Vagina (tissue), 2 donors: ENCODE measurements at regions not wholly inside any gene's neighbourhood (a gene's known extent, or its start where the extent isn't known, plus 50 kb on each side); places are given as distances from the start of the nearest gene placed in this dataset.

ENCODE experiments used
- POLR2A ChIP-seq, 2 donors: fragments of 450-650 bp; IDR thresholded peaks; one replicate each; pipeline ENCODE4 v1.6.1; 2017; ENCODE audit warnings: antibody characterized with exemption in 2 of 2, mild to moderate bottlenecking in 2 of 2, moderate library complexity in 2 of 2
- POLR2AphosphoS5 ChIP-seq, 2 donors: sonication (generic); formaldehyde crosslinking; IDR thresholded peaks; one replicate each; pipeline ENCODE4 v1.9.0; 2017; ENCODE audit warnings: antibody characterized with exemption in 2 of 2, mild to moderate bottlenecking in 2 of 2, low read depth in 1 of 2; ENCODE audit not compliant: insufficient read depth in 1 of 2
- TF ChIP-seq, protein P1 (sequence below), 3 experiments: fragments of 450-650 bp in 2 of 3; fragments of 200-600 bp in 1 of 3; sonication (generic) in 1 of 3; IDR thresholded peaks; one replicate each; pipeline ENCODE4 v1.5.1; 2017 to 2019; ENCODE audit warnings: antibody characterized with exemption in 3 of 3, mild to moderate bottlenecking in 2 of 3, moderate library complexity in 2 of 3

DNA sequence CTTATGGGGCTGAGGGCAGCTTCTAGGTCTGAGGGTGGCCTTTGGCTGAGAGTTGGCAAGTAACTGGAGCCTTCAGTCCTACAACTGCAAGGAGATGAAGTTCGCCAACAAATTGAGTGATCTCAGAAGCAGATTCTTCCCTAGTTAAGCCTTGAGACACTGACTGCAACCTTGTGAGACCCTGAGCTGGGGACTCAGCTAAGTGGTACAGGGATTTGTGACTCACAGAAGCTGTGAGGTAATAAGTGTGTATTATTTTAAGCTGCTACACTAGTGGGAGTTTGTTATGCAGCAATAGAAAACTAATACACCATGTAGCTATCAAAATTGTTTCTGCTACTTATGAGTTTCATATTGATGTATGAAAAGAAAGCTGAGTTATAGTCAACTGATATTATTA is 279.2 kb downstream of the PIK3R1 start:
- TF ChIP-seq, protein P1, sequence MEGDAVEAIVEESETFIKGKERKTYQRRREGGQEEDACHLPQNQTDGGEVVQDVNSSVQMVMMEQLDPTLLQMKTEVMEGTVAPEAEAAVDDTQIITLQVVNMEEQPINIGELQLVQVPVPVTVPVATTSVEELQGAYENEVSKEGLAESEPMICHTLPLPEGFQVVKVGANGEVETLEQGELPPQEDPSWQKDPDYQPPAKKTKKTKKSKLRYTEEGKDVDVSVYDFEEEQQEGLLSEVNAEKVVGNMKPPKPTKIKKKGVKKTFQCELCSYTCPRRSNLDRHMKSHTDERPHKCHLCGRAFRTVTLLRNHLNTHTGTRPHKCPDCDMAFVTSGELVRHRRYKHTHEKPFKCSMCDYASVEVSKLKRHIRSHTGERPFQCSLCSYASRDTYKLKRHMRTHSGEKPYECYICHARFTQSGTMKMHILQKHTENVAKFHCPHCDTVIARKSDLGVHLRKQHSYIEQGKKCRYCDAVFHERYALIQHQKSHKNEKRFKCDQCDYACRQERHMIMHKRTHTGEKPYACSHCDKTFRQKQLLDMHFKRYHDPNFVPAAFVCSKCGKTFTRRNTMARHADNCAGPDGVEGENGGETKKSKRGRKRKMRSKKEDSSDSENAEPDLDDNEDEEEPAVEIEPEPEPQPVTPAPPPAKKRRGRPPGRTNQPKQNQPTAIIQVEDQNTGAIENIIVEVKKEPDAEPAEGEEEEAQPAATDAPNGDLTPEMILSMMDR (IDR thresholded peaks at IDR 0.05) = no peak
- TF ChIP-seq POLR2AphosphoS5 (IDR thresholded peaks at IDR 0.05; ENCODE audit: insufficient read depth in 1 of 2, low read depth in 1 of 2) (no peak), POLR2A (IDR thresholded peaks at IDR 0.05) (no peak)
